HG03378 (cell line): ENCODE measurements at regions not wholly inside any gene's neighbourhood (a gene's known extent, or its start where the extent isn't known, plus 50 kb on each side); places are given as distances from the start of the nearest gene placed in this dataset.
A peak's percentile ranks its signal among the peaks of the same experiment; 100 is the strongest.

Experiments
- ATAC-seq: cut with Tn5 transposase; IDR thresholded peaks from one replicate; pipeline ENCODE4 v1.9.1; 2021; ENCODE audit warnings: mild to moderate bottlenecking, moderate library complexity; ENCODE audit not compliant: unreplicated experiment

GRCh38 chr2:64220894-64221617 lies 76.8 kb upstream of the PELI1 start:
- ATAC-seq, result no peak

GRCh38 chr2:64221935-64222334 lies 77.7 kb upstream of the PELI1 start:
- no peak for ATAC-seq

- no peak for ATAC-seq
Measured at GRCh38 chr2:64222351-64222750, 78.1 kb upstream of the PELI1 start.

- no peak for ATAC-seq
Measured at GRCh38 chr2:64223055-64223454, 78.8 kb upstream of the PELI1 start.

GRCh38 chr2:64225491-64225890 lies 81.3 kb upstream of the PELI1 start:
- no peak for ATAC-seq

GRCh38 chr2:64226611-64227010 lies 82.4 kb upstream of the PELI1 start:
- ATAC-seq, result no peak

GRCh38 chr2:64227603-64228125 lies 83.4 kb upstream of the PELI1 start:
- ATAC-seq, result no peak

GRCh38 chr2:64228126-64228678 lies 84.0 kb upstream of the PELI1 start:
- ATAC-seq, result peak; percentile 86

- ATAC-seq, result no peak
Measured at GRCh38 chr2:64228918-64229317, 84.7 kb upstream of the PELI1 start.

GRCh38 chr2:64230540-64230939 lies 86.3 kb upstream of the PELI1 start:
- ATAC-seq, result no peak

- no peak for ATAC-seq
Measured at GRCh38 chr2:64232266-64232665, 88.0 kb upstream of the PELI1 start.

- no peak for ATAC-seq
Measured at GRCh38 chr2:64233376-64233922, 89.2 kb upstream of the PELI1 start.

- no peak for ATAC-seq
Measured at GRCh38 chr2:64234150-64234549, 89.9 kb upstream of the PELI1 start.

GRCh38 chr2:64234785-64235184 lies 90.6 kb upstream of the PELI1 start:
- peak; percentile 85 for ATAC-seq

GRCh38 chr2:64237266-64237665 lies 93.0 kb upstream of the PELI1 start:
- no peak for ATAC-seq

- no peak for ATAC-seq
Measured at GRCh38 chr2:64238799-64239198, 94.6 kb upstream of the PELI1 start.

GRCh38 chr2:64243081-64244036 lies 99.1 kb upstream of the PELI1 start:
- ATAC-seq, result no peak

- no peak for ATAC-seq
Measured at GRCh38 chr2:64244037-64244416, 99.8 kb upstream of the PELI1 start.

- no peak for ATAC-seq
Measured at GRCh38 chr2:64245631-64246030, 101.4 kb upstream of the PELI1 start.

- no peak for ATAC-seq
Measured at GRCh38 chr2:64246962-64247361, 102.7 kb upstream of the PELI1 start.

- ATAC-seq, result no peak
Measured at GRCh38 chr2:64249426-64249825, 105.2 kb upstream of the PELI1 start.
